Erythroblast (primary cell): ENCODE measurements at regions not wholly inside any gene's neighbourhood (a gene's known extent, or its start where the extent isn't known, plus 50 kb on each side); places are given as distances from the start of the nearest gene placed in this dataset.

ENCODE experiments used
- GATA1 ChIP-seq: IDR thresholded peaks from 2 replicates; pipeline ENCODE4 v1.6.1; 2011; ENCODE audit warnings: low read depth, mild to moderate bottlenecking, control low read depth, low read length, moderate library complexity
- POLR2A ChIP-seq: IDR thresholded peaks from 2 replicates; pipeline ENCODE4 v1.6.1; 2011; ENCODE audit warnings: mild to moderate bottlenecking, low read length

DNA sequence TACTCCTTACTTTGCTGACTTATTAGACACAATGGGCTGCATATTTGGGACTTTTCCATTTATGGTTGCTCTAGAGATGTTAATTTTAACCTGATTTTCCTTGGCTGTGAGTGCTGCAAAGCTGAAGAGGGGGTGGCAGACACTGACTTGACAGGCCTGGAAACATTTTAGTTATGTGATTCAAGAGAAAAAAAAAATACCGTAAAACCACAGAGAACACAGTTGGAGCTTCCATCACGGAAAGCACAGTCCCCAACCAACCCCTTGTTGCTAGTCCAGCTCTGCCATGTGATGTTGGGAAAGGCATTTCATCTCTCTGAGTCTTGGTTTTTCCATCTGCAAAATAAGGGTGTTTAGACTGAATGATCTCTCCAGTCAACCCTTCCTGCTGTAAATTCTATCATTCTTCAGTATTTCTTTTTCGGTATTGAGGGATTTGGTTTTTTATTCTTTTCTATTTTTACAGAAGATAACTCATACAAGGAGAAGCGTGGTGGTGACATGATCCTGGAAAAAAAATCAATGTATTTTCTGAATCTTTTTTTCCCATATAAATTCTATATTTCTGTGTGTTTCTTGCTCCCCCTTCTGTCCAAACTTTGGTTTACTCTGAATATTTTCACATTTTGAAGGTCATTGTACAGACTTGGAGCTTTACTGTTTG is 246.1 kb downstream of the REEP3 start:
- TF ChIP-seq POLR2A (no peak), GATA1 (no peak)
